Stimulated activated naive CD8-positive, alpha-beta T cell treated with anti-CD3 and anti-CD28 coated beads, Interleukin-15, amount 100 ng/mL, for 72 hours (primary cell): ENCODE measurements at regions not wholly inside any gene's neighbourhood (a gene's known extent, or its start where the extent isn't known, plus 50 kb on each side); places are given as distances from the start of the nearest gene placed in this dataset.
"Not testable (repeated sequence)": the region's sequence is repeated elsewhere in the genome, so short reads cannot be mapped to it uniquely, and the experiment has no call there.

ENCODE experiments used
- ATAC-seq: fragments of 150-1000 bp; cut with Tn5 transposase; 2 replicates; pipeline ENCODE4 v1.10.0; 2021; ENCODE audit warnings: mild to moderate bottlenecking, moderate library complexity
- DNase-seq, 2 donors: peaks; one replicate each; pipeline ENCODE4 v3.0.0; 2021 to 2022
- H3K27ac Mint-ChIP-seq, 2 donors: one replicate each; pipeline ENCODE4 v1.8.0; 2022; ENCODE audit warnings: mild to moderate bottlenecking in 2 of 2, mixed read lengths in 2 of 2, moderate library complexity in 2 of 2
- H3K27me3 Mint-ChIP-seq: one replicate; pipeline ENCODE4 v1.8.0; 2022; ENCODE audit warnings: mixed read lengths
- H3K4me1 Mint-ChIP-seq: one replicate; pipeline ENCODE4 v1.8.0; 2022; ENCODE audit warnings: mild to moderate bottlenecking, mixed read lengths
- H3K4me3 Mint-ChIP-seq, 2 donors: one replicate each; pipeline ENCODE4 v1.8.0; 2022; ENCODE audit warnings: mild to moderate bottlenecking in 2 of 2, mixed read lengths in 2 of 2, moderate library complexity in 1 of 2
- H3K9me3 Mint-ChIP-seq, 2 donors: one replicate each; pipeline ENCODE4 v1.8.0; 2022; ENCODE audit warnings: mixed read lengths in 2 of 2

GRCh38 chr1:83270801-83271200 is 728.1 kb downstream of the TTLL7 start:
- H3K4me1 Mint-ChIP-seq, H3K27ac Mint-ChIP-seq, H3K27me3 Mint-ChIP-seq, DNase-seq, H3K4me3 Mint-ChIP-seq, H3K9me3 Mint-ChIP-seq: not testable (repeated sequence)
- peak; percentile 89 for ATAC-seq

DNA sequence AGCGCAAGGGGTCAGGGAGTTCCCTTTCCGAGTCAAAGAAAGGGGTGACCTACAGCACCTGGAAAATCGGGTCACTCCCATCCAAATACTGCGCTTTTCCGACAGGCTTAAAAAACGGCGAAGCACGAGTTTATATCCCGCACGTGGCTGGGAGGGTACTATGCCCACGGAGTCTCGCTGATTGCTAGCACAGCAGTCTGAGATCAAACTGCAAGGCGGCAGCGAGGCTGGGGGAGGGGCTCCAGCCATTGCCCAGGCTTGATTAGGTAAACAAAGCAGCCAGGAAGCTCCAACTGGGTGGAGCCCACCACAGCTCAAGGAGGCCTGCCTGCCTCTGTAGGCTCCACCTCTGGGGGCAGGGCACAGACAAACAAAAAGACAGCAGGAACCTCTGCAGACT is 735.1 kb downstream of the TTLL7 start:
- not testable (repeated sequence) for ATAC-seq, H3K4me1 Mint-ChIP-seq, H3K9me3 Mint-ChIP-seq, H3K4me3 Mint-ChIP-seq, H3K27me3 Mint-ChIP-seq, DNase-seq, H3K27ac Mint-ChIP-seq

DNA sequence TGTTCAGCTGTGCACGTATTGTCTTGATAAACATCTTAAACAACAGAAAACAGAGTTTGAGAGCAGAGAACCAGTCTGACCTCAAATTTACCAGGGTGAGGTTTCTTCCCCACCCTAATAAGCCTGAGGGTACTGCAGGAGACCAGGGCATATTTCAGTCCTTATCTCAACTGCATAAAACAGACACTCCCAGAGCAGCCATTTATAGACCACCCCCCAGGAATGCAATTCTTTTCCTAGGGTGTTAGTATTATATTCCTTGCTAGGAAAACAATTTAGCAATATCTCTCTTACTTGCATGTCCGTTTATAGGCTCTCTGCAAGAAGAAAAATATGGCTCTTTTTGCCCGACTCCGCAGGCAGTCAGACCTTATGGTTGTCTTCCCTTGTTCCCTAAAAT is 747.2 kb downstream of the TTLL7 start:
- not testable (repeated sequence) for H3K27ac Mint-ChIP-seq, H3K4me3 Mint-ChIP-seq, H3K4me1 Mint-ChIP-seq, H3K27me3 Mint-ChIP-seq, ATAC-seq
- peaks cover 13 to 14% of the 10 kb centered on the region in 2 donors for H3K9me3 Mint-ChIP-seq
- peak in 1 of 2 donors; percentile 1 for DNase-seq

DNA sequence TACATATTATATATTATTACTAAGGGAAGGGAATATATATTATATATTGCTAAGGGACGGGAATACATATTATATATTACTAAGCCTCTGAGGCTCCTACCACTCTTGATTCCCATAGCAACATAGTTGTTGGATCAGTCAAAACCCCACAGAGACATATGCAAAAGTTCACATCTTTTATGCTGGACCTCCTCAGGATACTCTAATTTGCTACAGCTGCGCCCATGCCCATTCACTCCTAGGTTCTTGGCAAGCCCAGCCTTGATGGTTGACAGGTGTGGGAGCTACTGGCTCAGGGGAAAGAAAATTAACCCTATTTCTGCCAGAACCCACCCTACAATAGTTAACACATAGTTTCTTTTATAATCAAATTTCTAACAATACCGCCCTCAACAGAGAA is 752.2 kb downstream of the TTLL7 start:
- peaks cover 7 to 16% of the 10 kb centered on the region in 2 donors for H3K9me3 Mint-ChIP-seq
- not testable (repeated sequence) for DNase-seq, H3K4me3 Mint-ChIP-seq, H3K27ac Mint-ChIP-seq, H3K4me1 Mint-ChIP-seq, ATAC-seq, H3K27me3 Mint-ChIP-seq

DNA sequence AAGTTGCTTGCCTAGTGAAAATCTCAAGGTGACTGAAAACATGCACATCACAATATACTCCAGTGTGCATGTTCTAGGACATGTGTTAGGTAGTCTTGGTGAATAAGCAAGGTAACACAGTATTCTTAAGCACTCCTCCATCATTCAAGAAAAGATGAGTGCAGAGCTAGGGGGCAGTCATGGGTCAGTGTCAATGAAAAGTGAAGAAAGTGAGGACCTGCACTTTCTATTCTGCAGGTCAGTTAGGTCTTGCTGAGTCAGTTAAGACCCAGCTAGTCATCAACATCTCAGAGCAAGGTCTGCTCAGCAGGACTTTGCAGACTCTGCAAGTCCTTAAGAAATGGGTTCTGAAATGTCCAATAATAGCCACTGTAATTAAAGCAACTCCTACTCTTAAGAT is 754.1 kb downstream of the TTLL7 start:
- not testable (repeated sequence) for ATAC-seq, DNase-seq, H3K9me3 Mint-ChIP-seq, H3K27ac Mint-ChIP-seq, H3K4me1 Mint-ChIP-seq, H3K27me3 Mint-ChIP-seq, H3K4me3 Mint-ChIP-seq

- H3K4me3 Mint-ChIP-seq, ATAC-seq, H3K27ac Mint-ChIP-seq, H3K9me3 Mint-ChIP-seq, H3K4me1 Mint-ChIP-seq, DNase-seq, H3K27me3 Mint-ChIP-seq: not testable (repeated sequence)
Measured at GRCh38 chr1:83239568-83239967, 759.4 kb downstream of the TTLL7 start.

- H3K9me3 Mint-ChIP-seq, H3K4me1 Mint-ChIP-seq, H3K27me3 Mint-ChIP-seq, H3K4me3 Mint-ChIP-seq, H3K27ac Mint-ChIP-seq, DNase-seq, ATAC-seq: not testable (repeated sequence)
Measured at GRCh38 chr1:83238654-83239053, 760.3 kb downstream of the TTLL7 start.

DNA sequence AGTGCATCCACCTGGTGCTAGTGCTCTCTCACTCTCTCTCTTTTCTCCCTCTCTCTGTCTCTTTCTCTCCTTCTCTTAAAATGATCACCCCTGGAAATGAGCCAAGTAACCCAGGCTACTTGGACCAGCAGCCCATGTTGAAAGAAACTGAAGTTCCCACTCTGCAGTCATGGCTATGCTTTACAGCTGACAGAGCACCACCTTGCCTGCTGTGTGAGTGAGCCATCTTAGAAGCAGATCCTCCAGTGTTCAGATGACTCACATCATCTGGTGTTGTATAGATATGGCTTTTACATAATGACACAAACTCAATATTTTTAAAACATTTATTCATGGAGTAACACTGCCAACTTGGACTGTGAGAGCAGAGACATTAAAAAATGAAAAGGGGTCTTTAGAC is 779.1 kb downstream of the TTLL7 start:
- not testable (repeated sequence) for H3K27ac Mint-ChIP-seq, H3K4me1 Mint-ChIP-seq, H3K4me3 Mint-ChIP-seq, DNase-seq, ATAC-seq, H3K27me3 Mint-ChIP-seq, H3K9me3 Mint-ChIP-seq

DNA sequence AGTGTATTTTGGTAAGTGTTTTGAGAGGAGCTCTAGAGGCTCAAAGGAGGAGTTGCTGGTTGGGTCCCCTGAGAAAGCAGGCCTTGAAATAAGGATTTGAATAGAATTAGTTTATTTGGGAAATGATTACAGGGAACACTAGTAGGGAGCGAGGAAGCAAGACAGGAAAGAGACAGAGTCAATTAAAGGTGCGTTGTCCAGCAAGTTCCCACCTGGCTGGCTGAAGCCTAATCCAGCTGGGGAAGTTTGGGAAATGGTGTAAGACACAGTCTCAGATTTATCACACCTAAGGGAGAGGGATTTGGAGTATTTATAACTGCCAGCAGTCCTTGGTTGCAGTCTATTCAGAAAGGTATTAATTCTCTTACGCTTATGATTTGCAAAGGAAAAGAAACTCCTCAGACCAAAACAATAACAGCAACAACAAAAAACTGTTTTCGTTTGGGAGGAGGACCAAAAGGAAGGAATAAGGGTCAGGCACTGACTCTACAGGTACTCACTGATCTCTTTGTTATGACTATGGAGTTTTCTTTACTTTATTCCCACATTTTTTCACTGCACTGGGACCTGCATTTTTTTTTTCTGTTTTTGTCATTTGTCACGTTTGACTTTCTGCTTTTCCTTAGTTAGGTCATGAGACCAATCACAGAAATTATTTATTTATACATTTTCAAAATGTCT is 780.8 kb downstream of the TTLL7 start:
- not testable (repeated sequence) for ATAC-seq, DNase-seq

DNA sequence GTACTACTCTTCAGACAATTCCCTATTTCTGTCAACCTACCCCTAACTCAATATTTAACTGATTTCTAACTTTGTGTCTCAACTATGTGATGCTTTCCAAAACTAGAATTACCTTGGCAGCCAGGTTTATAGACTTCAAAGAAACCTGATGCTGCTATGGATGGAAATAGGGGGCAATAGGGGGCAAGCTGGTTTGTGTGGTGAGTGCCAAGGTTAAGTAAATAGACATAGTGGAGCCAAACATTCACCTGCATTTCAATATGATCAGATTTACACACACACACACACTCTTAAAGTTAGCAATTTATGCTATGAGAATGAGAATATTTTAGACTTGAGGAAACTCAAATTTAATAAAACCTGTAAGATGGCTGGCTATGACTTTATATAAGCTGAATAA is 784.6 kb downstream of the TTLL7 start:
- not testable (repeated sequence) for H3K4me1 Mint-ChIP-seq, DNase-seq, H3K27ac Mint-ChIP-seq, ATAC-seq, H3K27me3 Mint-ChIP-seq, H3K4me3 Mint-ChIP-seq, H3K9me3 Mint-ChIP-seq

More for the DNA sequence above, 780.8 kb downstream of the TTLL7 start:
- not testable (repeated sequence) for H3K4me3 Mint-ChIP-seq, H3K27ac Mint-ChIP-seq, H3K4me1 Mint-ChIP-seq, H3K27me3 Mint-ChIP-seq, H3K9me3 Mint-ChIP-seq

DNA sequence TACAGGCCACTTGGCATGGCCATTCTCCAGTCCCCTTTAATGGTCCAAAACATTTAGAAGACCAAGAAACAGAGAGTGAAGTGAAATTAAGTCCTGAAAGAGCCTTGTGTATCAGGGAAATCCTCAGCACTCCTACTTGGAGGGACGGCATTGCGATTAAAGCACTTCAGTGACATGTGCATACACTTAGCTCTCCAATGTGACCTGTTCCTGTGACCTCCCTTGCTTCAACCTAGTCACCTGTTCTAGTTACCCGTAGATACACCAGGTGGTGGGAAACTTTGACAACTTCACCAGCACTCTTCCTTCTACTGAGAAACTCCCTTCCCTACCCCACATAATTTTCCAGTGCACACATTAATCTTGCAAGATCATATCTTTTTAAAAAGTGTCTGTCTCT is 785.3 kb downstream of the TTLL7 start:
- not testable (repeated sequence) for H3K4me1 Mint-ChIP-seq, H3K27ac Mint-ChIP-seq, H3K4me3 Mint-ChIP-seq, H3K9me3 Mint-ChIP-seq, ATAC-seq, DNase-seq, H3K27me3 Mint-ChIP-seq

DNA sequence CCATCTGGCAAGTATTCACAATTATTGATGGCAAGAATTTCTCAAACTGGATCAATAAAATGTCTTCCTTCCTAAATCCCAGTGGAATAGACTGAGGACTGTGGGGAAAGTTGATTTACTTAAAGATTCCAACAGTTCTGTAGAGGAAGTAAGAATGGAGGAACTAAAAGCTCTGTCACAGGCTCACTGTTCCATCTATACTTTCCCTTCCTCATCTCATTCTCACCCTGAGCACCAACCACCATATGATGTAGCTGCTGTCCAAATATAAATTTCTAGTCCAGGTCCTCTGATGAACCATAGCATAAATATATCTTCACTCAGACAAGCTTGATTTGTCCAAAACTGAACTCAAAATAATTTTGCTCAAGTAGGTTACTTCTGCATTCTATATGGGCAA is 786.9 kb downstream of the TTLL7 start:
- not testable (repeated sequence) for H3K4me1 Mint-ChIP-seq, H3K27me3 Mint-ChIP-seq, H3K4me3 Mint-ChIP-seq, ATAC-seq, H3K9me3 Mint-ChIP-seq, DNase-seq, H3K27ac Mint-ChIP-seq

DNA sequence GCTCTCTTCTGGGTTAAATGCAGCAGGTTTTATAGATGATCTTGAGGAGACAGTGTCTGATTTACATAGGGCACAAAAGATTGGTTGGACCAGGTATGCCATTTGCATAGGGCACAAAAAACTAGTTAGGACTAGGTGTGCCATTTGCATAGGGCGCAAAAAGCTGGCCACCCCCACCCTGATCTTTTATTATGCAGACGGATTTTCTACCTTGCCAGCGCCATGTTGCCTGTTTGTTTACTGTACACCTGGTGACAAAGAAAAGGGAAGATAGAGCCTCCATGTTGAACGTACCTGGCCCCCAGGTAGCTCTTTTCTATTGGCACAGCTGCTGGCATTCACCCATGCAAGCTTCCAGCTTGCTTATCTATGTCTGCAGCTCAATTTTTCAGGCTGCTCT is 790.4 kb downstream of the TTLL7 start:
- H3K4me1 Mint-ChIP-seq, ATAC-seq, DNase-seq, H3K4me3 Mint-ChIP-seq, H3K27me3 Mint-ChIP-seq, H3K9me3 Mint-ChIP-seq, H3K27ac Mint-ChIP-seq: not testable (repeated sequence)

GRCh38 chr1:83194610-83195009 is 804.3 kb downstream of the TTLL7 start:
- not testable (repeated sequence) for ATAC-seq, H3K4me1 Mint-ChIP-seq, DNase-seq, H3K27me3 Mint-ChIP-seq, H3K9me3 Mint-ChIP-seq, H3K4me3 Mint-ChIP-seq, H3K27ac Mint-ChIP-seq

DNA sequence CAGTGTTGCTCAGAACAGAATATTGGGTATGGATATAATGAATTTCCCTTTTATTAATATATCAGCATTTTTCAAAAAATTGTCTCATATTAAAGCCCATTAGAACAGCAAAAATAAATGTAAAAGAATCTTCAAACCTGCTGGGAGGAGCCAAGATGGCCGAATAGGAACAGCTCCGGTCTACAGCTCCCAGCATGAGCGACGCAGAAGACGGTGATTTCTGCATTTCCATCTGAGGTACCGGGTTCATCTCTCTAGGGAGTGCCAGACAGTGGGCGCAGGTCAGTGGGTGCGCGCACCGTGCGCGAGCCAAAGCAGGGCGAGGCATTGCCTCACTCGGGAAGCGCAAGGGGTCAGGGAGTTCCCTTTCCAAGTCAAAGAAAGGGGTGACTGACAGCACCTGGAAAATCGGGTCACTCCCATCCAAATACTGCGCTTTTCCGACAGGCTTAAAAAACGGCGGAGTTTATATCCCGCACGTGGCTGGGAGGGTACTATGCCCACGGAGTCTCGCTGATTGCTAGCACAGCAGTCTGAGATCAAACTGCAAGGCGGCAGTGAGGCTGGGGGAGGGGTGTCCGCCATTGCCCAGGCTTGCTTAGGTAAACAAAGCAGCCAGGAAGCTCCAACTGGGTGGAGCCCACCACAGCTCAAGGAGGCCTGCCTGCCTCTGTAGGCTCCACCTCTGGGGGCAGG is 816.8 kb downstream of the TTLL7 start:
- H3K4me1 Mint-ChIP-seq, H3K9me3 Mint-ChIP-seq, H3K27ac Mint-ChIP-seq, DNase-seq, H3K4me3 Mint-ChIP-seq, H3K27me3 Mint-ChIP-seq, ATAC-seq: not testable (repeated sequence)

GRCh38 chr1:83180621-83181020 is 818.3 kb downstream of the TTLL7 start:
- not testable (repeated sequence) for H3K4me3 Mint-ChIP-seq, DNase-seq, H3K4me1 Mint-ChIP-seq, H3K27me3 Mint-ChIP-seq, H3K27ac Mint-ChIP-seq, ATAC-seq, H3K9me3 Mint-ChIP-seq

- DNase-seq, H3K27me3 Mint-ChIP-seq, H3K4me3 Mint-ChIP-seq, H3K4me1 Mint-ChIP-seq, H3K9me3 Mint-ChIP-seq, H3K27ac Mint-ChIP-seq, ATAC-seq: not testable (repeated sequence)
Measured at GRCh38 chr1:83167634-83168033, 831.3 kb downstream of the TTLL7 start.
